CD4-positive, alpha-beta T cell (primary cell): ENCODE measurements at regions not wholly inside any gene's neighbourhood (a gene's known extent, or its start where the extent isn't known, plus 50 kb on each side); places are given as distances from the start of the nearest gene placed in this dataset.

Source experiments
- ATAC-seq: fragments of 200-7000 bp; cut with Tn5 transposase; one replicate; pipeline ENCODE4 v1.10.0; 2022; ENCODE audit warnings: mild to moderate bottlenecking; ENCODE audit not compliant: poor library complexity
- CTCF ChIA-PET: fragments of 350-600 bp; sonication (Branson Sonifier 250); formaldehyde crosslinking; loops from one replicate; lab custom pipeline; 2021; ENCODE audit warnings: antibody characterized with exemption, inconsistent platforms; lab: Charles Lee
- POLR2A ChIA-PET: fragments of 350-600 bp; sonication (Branson Sonifier 250); formaldehyde crosslinking; loops from one replicate; lab custom pipeline; 2021; ENCODE audit warnings: antibody characterized with exemption, inconsistent platforms; lab: Charles Lee
- DNase-seq, 14 experiments: peaks; one replicate each; pipeline ENCODE4 v3.0.0-alpha.2; 2013 to 2020; ENCODE audit warnings: mixed read lengths in 2 of 14
- H3K27ac ChIP-seq, 2 donors: one replicate each; pipeline versions ENCODE4 v1.5.1 to v1.7.0; 2013; ENCODE audit warnings: low read length in 2 of 2, low read depth in 1 of 2, mild to moderate bottlenecking in 1 of 2
- H3K27me3 ChIP-seq, 2 experiments: 1 replicate in 1 of 2; 2 replicates in 1 of 2; pipeline versions ENCODE4 v1.6.1 to v1.7.0; 2013; ENCODE audit warnings: low read length in 2 of 2, control low read depth in 1 of 2, mild to moderate bottlenecking in 1 of 2, moderate library complexity in 1 of 2; ENCODE audit not compliant: insufficient read depth in 2 of 2, control insufficient read depth in 1 of 2
- H3K36me3 ChIP-seq: one replicate; pipeline ENCODE4 v1.6.1; 2013; ENCODE audit warnings: low read length, control low read depth; ENCODE audit not compliant: insufficient read depth
- H3K4me1 ChIP-seq: one replicate; pipeline ENCODE4 v1.6.1; 2013; ENCODE audit warnings: low read length, control low read depth; ENCODE audit not compliant: insufficient read depth
- H3K4me3 ChIP-seq: one replicate; pipeline ENCODE4 v1.5.1; 2013; ENCODE audit warnings: mild to moderate bottlenecking, low read length, moderate library complexity
- H3K9me3 ChIP-seq, 2 experiments: 1 replicate in 1 of 2; 2 replicates in 1 of 2; pipeline versions ENCODE4 v1.6.1 to v1.7.0; 2013; ENCODE audit warnings: low read length in 2 of 2, mild to moderate bottlenecking in 2 of 2, control low read depth in 1 of 2, moderate library complexity in 1 of 2; ENCODE audit not compliant: control insufficient read depth in 1 of 2, insufficient read depth in 1 of 2
- H3K27ac Mint-ChIP-seq: one replicate; pipeline ENCODE4 v1.8.0; 2020; ENCODE audit warnings: mixed read lengths
- H3K27me3 Mint-ChIP-seq: one replicate; pipeline ENCODE4 v1.8.0; 2021; ENCODE audit warnings: mixed read lengths
- H3K36me3 Mint-ChIP-seq: one replicate; pipeline ENCODE4 v1.8.0; 2021; ENCODE audit warnings: low read depth, mixed read lengths
- H3K4me1 Mint-ChIP-seq: one replicate; pipeline ENCODE4 v1.8.0; 2021; ENCODE audit warnings: low read depth, mixed read lengths
- H3K4me3 Mint-ChIP-seq: one replicate; pipeline ENCODE4 v1.8.0; 2020; ENCODE audit warnings: mild to moderate bottlenecking, mixed read lengths
- H3K9me3 Mint-ChIP-seq: one replicate; pipeline ENCODE4 v1.8.0; 2020; ENCODE audit warnings: mixed read lengths
- intact Hi-C, 2 experiments: fragments of 100-400 bp; cut with DNase I in 1 of 2; cut with micrococcal nuclease in 1 of 2; formaldehyde crosslinking; loops; one replicate each; pipeline versions ENCODE4 v1.15.1 to v1.9.0; 2023 to 2025; cut with DNase I, micrococcal nuclease
- TF ChIP-seq, protein P1 (sequence below): fragments of 200-600 bp; IDR thresholded peaks from one replicate; pipeline ENCODE4 v1.8.0; 2022; ENCODE audit warnings: antibody characterized with exemption, mild to moderate bottlenecking

- Mint-ChIP-seq H3K9me3 (peaks cover 4% of the 10 kb centered on the region), H3K4me1 (no peaks in the 10 kb centered on the region), H3K27ac (no peak overlapping the region), H3K27me3 (no peaks in the 10 kb centered on the region), H3K36me3 (no peaks in the 10 kb centered on the region), H3K4me3 (no peak overlapping the region)
- H3K9me3 ChIP-seq: peaks cover 0 to 10% of the 10 kb centered on the region in 2 experiments
- no peaks in the 10 kb centered on the region for H3K27me3 ChIP-seq
- DNase-seq (no peak), ATAC-seq (no peak)
- intact Hi-C loops: no loop called here
- no peak overlapping the region for H3K4me3 ChIP-seq
- H3K4me1 ChIP-seq: no peaks in the 10 kb centered on the region
- ChIA-PET POLR2A (no interaction called here), CTCF (no interaction called here)
- H3K27ac ChIP-seq: no peak overlapping the region
- no peaks in the 10 kb centered on the region for H3K36me3 ChIP-seq
- TF ChIP-seq, protein P1, sequence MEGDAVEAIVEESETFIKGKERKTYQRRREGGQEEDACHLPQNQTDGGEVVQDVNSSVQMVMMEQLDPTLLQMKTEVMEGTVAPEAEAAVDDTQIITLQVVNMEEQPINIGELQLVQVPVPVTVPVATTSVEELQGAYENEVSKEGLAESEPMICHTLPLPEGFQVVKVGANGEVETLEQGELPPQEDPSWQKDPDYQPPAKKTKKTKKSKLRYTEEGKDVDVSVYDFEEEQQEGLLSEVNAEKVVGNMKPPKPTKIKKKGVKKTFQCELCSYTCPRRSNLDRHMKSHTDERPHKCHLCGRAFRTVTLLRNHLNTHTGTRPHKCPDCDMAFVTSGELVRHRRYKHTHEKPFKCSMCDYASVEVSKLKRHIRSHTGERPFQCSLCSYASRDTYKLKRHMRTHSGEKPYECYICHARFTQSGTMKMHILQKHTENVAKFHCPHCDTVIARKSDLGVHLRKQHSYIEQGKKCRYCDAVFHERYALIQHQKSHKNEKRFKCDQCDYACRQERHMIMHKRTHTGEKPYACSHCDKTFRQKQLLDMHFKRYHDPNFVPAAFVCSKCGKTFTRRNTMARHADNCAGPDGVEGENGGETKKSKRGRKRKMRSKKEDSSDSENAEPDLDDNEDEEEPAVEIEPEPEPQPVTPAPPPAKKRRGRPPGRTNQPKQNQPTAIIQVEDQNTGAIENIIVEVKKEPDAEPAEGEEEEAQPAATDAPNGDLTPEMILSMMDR: no peak
Measured at GRCh38 chr4:59380841-59381366, 1819.2 kb upstream of the ADGRL3 start.

- Mint-ChIP-seq H3K36me3 (no peaks in the 10 kb centered on the region), H3K27me3 (no peaks in the 10 kb centered on the region), H3K9me3 (peaks cover 4% of the 10 kb centered on the region), H3K4me3 (no peak overlapping the region), H3K4me1 (no peaks in the 10 kb centered on the region), H3K27ac (no peak overlapping the region)
- ChIA-PET POLR2A (no interaction called here), CTCF (no interaction called here)
- Histone ChIP-seq H3K27me3 (no peaks in the 10 kb centered on the region), H3K9me3 (peaks cover 0 to 7% of the 10 kb centered on the region in 2 experiments), H3K27ac (no peak overlapping the region), H3K4me1 (no peaks in the 10 kb centered on the region), H3K36me3 (no peaks in the 10 kb centered on the region), H3K4me3 (no peak overlapping the region)
- ATAC-seq (no peak), DNase-seq (no peak)
- intact Hi-C loops: no loop called here
- TF ChIP-seq, protein P1: no peak
Measured at GRCh38 chr4:59381591-59381990, 1818.5 kb upstream of the ADGRL3 start.

DNA sequence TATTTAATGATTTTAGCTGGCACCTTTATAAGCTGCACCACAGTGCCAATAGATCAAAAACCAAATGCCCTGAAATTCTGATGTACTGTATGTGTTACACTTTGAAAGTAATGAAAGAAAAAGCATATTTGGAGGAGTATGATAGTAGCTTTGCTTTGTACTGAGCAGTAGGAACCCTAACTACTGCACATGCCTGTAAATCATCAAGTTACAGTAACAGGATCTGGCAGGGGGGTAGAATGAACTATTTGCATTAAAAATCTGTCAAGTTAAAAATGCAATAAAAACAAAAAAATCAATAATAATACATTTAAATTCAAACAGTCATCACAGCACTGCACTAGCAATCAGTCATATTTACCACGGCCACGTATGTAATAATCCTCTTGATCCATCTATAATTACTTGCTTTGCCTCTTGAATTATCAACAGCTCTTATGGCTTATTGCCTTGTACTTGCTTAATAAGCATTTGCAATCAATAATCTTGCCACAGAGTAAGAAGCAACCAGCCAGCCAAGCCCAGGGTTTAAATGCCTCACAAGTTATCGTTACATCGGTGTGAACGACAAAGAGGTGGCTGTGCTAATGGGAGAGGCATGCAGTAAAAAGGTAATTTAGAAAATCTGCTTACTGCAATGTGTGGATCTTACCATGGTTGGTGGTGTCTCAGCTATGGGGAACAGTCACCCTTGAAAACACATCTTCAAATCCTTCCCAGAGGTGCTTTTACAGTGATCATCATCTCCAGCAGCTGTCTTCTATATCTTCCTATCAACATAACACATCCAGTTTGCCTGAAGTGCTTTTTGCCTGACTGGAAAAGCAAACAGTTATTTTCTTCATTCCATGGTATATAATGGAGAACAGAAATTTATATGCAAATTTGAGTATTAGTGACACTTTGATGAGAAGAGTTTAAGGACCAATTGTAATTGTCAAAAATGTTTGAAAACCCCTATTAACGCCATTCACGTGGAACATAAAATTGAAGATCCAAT, 1812.1 kb upstream of the ADGRL3 start:
- Mint-ChIP-seq H3K4me1 (no peaks in the 10 kb centered on the region), H3K27me3 (no peaks in the 10 kb centered on the region), H3K9me3 (peaks cover 3% of the 10 kb centered on the region), H3K27ac (no peak overlapping the region), H3K36me3 (no peaks in the 10 kb centered on the region), H3K4me3 (no peak overlapping the region)
- H3K27ac ChIP-seq: no peak overlapping the region
- no peaks in the 10 kb centered on the region for H3K27me3 ChIP-seq
- CTCF ChIA-PET: no interaction called here
- H3K9me3 ChIP-seq: peaks cover 0 to 5% of the 10 kb centered on the region in 2 experiments
- H3K36me3 ChIP-seq: no peaks in the 10 kb centered on the region
- no peak overlapping the region for H3K4me3 ChIP-seq
- DNase-seq: no peak
- H3K4me1 ChIP-seq: no peaks in the 10 kb centered on the region
- intact Hi-C loops: no loop called here
- POLR2A ChIA-PET: no interaction called here
- ATAC-seq: no peak
- TF ChIP-seq, protein P1: no peak
